ENCODE measurements at regions not wholly inside any gene's neighbourhood (a gene's known extent, or its start where the extent isn't known, plus 50 kb on each side); places are given as distances from the start of the nearest gene placed in this dataset.
A peak's percentile ranks its signal among the peaks of the same experiment; 100 is the strongest.
"Not testable (repeated sequence)": the region's sequence is repeated elsewhere in the genome, so short reads cannot be mapped to it uniquely, and the experiment has no call there.

DNA sequence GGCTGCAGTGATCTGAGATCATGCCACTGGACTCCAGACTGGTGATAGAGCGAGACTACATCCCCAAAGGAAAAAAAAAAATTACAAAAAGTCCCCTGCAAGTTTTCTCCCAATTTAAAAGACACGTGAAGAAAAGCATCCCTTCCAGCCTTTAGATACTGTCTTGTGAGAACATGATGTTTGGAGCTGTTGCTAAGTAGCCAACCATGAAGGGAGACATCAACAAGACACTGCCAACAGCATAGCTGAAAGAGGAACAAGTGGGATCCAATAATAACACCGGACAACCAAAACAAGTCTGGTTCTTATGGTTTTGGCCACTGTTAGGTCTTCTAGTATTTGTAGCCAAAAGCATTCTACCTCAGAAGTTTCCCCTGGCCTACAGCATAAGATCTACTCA lies 118.9 kb upstream of the CCDC180 start:
- DNase-seq (ENCODE audit: insufficient read length, low spot score) (no peak), FAIRE-seq (peak; percentile 58)
- no peak for TF ChIP-seq POLR2A (IDR thresholded peaks at IDR 0.05; ENCODE audit: low read depth, low read length)

DNA sequence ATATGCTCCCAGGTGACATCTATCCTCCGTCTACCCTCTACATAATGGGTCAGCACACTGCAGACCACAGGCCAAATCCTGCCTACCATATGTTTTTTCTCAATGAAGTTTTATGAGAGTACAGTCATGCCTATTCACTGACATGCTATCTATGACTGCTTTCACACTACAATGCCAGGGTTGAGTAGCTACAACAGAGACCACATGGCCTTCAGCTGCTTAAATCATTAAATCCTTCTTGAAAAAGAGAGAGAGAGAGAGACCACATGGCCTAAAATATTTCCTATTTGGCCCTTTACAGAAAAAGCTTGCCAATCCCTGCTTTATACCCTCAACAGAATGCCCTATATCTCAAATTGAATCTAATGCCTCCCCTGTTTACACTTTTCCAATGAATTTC lies 119.8 kb upstream of the CCDC180 start:
- DNase-seq (ENCODE audit: insufficient read length, low spot score): not testable (repeated sequence)

DNA sequence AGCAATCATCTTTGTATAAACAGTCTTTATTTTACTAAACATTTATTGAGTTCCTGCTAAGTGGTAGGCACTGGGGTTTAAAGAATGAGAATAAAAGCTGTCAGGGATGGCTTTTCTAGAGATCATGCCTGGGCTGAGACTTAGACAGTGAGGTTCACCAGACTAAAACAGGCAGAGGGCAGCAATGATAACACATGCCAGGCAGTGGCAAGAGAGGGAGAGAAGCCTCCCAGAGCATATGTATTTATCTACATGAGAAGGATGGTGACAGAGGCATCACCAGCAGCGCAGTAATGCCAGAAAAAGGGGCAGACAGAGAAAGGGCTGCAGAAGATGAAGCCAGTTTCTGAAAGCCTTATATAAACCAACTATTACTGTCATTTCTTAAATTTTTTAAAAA lies 121.0 kb upstream of the CCDC180 start:
- no peak for TF ChIP-seq POLR2A (IDR thresholded peaks at IDR 0.05; ENCODE audit: low read depth, low read length)
- no peak for DNase-seq (ENCODE audit: insufficient read length, low spot score)
- FAIRE-seq: peak; percentile 70

More for the DNA sequence above, 119.8 kb upstream of the CCDC180 start:
- peak; percentile 6 for FAIRE-seq

DNA sequence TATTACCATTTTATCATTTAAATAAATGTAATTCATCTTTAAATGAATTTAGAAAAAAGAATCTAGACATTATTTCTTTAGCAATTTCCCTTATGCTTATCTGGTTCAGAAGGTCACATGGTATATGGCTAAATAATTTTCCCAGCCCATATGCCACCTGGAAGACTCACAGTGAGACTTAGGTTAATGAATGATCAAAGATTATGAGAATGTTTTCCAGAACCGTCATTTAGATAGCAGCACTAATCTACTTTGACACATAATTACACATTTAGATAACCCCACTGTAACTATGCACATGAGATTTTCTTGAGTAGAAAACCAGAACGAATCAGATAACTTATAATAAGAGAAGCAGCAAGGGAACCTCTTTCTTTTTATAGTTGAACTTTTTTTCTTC lies 124.9 kb upstream of the CCDC180 start:
- not testable (repeated sequence) for FAIRE-seq; DNase-seq (ENCODE audit: insufficient read length, low spot score)

DNA sequence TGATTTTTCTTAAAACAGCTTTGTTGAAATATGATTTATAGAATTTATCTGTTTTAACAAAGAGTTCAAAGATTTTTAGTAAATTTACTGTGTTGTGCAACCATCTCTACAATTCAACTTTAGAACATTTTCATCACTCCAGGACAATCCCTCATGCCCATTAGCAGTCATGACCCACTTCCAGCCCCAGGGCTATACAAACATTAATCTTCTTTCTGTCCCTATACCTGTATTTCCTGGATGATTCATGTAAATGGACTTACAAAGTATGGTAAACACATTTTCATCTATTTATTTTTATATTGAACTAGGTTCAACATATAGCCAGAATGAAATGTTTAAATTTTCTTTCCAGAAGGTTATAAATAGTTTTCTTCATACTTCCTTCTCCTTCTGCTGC lies 127.8 kb upstream of the CCDC180 start:
- TF ChIP-seq POLR2A (IDR thresholded peaks at IDR 0.05; ENCODE audit: low read depth, low read length): no peak
- no peak for FAIRE-seq
- no peak for DNase-seq (ENCODE audit: insufficient read length, low spot score)

DNA sequence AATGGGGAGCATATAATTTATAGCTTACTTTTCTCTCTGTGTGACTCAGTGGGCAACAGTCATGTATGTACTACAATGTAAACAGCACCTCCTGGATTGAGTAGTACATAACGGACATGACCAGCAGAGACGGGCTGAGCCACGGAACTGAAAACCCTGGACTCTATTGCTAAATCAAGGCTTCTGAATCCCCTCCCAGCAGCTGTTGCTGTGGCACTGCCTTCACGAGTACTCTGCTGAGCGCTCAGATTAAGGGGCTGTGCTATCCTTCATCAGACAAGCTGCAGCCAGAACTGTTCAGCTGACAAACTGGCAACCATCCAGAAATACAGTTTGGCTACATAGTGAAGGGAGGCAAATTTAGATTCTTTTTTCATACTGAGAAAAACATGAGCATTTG lies 131.3 kb upstream of the CCDC180 start:
- FAIRE-seq: peak; percentile 41
- TF ChIP-seq POLR2A (IDR thresholded peaks at IDR 0.05; ENCODE audit: low read depth, low read length): no peak
- DNase-seq (ENCODE audit: insufficient read length, low spot score): no peak

DNA sequence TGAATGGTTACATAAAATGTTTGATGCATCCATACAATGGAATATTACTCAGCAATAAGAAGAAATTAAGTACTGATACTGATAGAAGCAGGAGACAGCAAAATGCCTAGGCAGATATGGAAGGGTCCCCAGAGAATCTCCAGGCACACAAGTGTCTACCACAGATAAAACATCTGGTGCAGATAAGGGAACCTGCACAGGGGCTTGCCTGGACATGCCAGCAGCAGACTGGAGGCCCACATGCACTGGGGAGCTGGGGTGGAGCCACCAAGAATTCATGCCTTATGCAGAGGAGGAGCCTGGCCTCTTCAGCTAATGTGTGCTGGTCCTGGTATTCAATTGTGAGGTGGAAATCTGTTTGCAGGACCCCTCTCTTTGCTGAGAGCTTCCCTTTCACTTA lies 129.2 kb upstream of the CTSV start:
- not testable (repeated sequence) for FAIRE-seq

DNA sequence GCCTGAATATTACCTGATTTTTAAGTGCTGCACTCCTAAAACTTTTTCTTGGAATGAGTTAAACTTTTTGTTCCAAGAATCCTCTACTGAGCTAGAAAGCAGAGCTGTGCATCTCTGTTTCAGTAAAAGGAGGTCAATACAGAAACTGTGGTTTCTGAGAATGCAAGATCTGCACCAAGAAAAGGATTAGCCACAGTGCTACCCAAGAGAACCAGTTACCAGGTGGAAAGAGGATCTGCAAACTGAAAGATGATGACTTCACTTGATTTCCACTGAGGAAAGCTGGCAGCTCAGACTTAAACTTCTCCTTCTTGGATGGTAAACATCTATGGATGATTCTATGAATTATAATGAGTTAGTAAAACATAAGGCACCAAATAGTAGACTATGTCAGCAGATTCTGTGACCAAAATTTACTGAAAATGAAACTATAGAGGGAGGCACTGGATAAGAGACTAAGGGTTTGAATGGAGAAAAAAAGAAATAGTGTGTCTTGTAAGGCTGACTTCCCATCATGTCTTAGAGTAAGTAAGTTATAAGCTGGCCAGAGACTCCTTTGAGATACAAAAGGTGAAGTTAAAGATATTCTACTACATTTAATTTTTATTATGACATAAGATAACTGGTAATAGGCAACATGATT lies 127.7 kb upstream of the CTSV start:
- FAIRE-seq: peak; percentile 11
- not testable (repeated sequence) for DNase-seq (ENCODE audit: insufficient read length, low spot score)

More for the DNA sequence above, 129.2 kb upstream of the CTSV start:
- not testable (repeated sequence) for DNase-seq (ENCODE audit: insufficient read length, low spot score)

DNA sequence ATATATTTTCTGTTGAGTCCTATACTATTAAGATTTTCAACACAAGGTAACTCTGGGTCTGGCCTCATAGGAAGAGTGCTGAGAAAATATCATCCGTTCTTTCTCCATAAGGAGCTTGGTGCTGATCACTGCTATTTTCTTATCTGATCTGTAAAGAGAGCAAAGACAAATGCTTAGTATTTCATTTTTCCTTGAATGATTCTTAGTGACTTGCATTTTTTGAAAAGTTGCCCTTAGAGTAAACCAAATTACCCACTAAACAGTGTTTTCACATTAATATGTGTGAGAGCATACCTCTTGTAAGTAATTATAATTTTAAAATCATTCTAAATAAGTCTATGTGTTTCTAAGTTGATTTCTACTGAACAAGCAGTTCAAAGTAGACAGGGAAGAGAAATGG lies 121.3 kb upstream of the CTSV start:
- DNase-seq (ENCODE audit: insufficient read length, low spot score): no peak
- no peak for TF ChIP-seq POLR2A (IDR thresholded peaks at IDR 0.05; ENCODE audit: low read depth, low read length)
- peak; percentile 62 for FAIRE-seq

DNA sequence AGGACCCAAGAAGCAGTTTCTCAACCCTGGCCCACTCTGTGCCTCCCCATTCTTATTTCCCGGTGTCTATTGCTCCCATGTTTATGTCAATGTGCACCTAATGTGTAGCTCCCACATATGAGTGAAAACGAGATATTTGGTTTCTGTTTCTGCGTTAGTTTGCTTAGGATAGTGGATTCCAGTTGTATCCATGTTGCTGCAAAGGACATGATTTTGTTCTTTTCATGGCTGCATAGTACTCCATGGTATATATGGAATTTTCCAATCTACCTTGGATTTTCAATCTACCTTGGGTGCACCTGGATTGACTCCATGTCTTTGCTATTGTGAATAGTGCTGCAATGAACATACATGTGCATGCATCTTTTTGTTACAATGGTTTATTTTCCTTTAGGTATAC lies 119.8 kb upstream of the CTSV start:
- FAIRE-seq; DNase-seq (ENCODE audit: insufficient read length, low spot score): not testable (repeated sequence)

DNA sequence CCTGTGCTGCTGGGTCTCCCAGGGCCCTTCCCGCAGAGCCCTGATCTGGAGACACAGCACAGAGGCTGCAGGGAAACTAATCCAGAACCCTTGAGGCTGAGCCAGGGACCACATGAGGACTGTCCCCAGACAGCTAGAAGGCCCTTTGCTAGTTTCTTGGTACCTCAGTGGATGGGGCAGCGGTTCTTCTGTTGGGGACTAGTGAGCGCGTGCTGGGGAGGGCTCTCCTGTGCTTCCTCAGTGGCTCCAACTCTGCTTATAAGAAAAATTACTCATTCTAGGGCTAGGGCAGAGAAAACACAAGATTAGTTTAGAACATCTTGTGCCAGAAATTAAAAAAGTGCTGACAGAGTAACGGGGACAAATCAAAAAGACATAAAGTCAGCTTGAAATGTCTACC lies 116.5 kb upstream of the CTSV start:
- FAIRE-seq; DNase-seq (ENCODE audit: insufficient read length, low spot score): not testable (repeated sequence)

DNA sequence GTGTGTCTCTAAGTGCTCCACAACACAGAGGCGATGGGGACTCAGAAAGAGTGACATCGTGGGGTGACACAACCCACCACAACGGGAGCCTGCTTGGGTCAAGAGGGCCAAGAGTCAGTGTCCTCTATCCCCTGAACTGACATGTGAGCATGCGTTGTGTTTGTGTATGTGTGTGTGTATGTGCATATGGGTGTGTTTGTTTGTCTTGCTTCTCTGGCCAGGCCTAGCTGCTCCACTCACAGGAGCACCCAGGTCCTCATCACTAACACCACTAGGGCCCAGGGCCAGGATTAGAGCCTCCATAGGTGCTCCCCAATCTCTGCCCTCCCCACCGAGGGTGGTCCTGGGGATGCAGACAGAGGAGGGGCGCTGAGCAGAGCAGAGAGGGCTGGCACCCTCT lies 115.0 kb upstream of the CTSV start:
- no peak for TF ChIP-seq POLR2A (IDR thresholded peaks at IDR 0.05; ENCODE audit: low read depth, low read length)
- FAIRE-seq (no peak), DNase-seq (ENCODE audit: insufficient read length, low spot score) (no peak)

DNA sequence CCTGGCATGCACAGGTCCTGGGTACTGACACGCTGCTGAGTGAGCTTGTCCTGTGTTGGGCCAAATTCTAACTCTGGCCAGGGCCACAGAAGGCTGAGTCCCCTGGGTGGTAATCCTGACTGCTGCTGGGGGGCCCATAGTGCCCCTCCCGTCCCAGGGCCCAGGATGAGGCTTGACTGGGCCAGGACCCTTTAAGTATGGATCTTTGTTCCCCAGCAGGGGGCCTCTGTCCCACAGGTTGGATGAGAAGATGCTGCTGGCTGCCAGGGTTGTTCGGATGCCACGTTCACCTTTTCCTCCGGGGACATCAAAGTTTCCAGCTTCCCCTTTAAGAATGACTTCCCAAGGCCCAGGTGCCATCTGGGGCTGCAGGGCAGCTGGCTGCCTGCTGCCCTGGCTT lies 114.2 kb upstream of the CTSV start:
- DNase-seq (ENCODE audit: insufficient read length, low spot score); FAIRE-seq: not testable (repeated sequence)

DNA sequence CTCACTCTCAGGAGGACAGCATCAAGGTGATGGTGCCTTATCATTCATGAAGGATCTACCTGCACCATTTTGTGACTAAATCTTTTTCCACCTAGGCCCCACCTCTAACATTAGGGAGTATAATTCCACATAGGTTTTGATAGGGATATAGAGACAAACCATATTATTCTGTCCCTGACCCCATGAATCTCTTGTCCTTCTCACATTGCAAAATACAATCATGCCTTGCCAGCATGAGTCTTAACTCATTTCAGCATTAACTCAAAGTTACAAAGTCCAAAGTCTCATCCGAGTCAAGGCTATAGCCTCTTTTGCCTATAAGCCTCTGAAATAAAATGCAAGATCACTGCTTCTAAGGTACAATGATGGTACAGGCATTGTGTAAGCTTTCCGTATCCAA lies 111.5 kb upstream of the CTSV start:
- not testable (repeated sequence) for FAIRE-seq; DNase-seq (ENCODE audit: insufficient read length, low spot score)

DNA sequence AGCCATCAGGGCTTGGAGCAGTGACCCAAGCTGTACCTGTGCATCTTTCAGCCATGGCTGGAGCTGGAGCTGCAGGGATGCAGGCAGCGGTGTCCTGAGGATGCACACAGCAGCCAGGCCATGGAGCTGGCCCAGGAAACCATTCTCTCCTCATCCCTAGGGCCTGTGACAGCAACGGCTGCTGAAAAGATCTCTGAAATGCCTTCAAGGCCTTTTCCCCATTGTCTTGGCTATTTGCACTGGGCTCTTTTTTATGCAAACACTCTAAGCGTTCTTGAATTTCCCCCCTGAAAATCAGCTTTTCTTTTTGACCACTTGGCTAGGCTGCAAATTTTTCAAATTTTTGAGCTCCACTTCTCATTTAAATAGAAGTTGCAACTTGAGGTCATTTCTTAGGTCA lies 109.5 kb upstream of the CTSV start:
- FAIRE-seq; DNase-seq (ENCODE audit: insufficient read length, low spot score): not testable (repeated sequence)

DNA sequence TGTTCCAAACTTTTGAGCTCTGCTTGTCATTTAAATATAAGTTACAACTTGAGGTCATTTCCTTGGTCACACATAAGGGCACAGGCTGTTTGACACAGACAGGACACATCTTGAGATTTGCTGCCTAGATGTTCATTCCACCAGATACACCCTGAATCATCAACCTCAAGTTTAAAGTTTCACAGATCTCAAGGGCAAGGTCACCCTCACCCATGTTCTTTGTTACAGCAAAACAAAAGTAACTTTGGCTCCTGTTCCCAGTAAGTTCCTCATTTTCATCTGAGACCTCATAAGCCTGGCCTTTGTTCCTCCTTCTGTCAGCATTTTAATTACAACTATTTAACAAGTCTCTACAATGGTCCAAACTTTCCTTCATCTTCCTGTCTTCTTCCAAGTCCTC lies 106.7 kb upstream of the CTSV start:
- not testable (repeated sequence) for FAIRE-seq; DNase-seq (ENCODE audit: insufficient read length, low spot score)
